LNCaP clone FGC (cell line): ENCODE measurements at regions not wholly inside any gene's neighbourhood (a gene's known extent, or its start where the extent isn't known, plus 50 kb on each side); places are given as distances from the start of the nearest gene placed in this dataset.

Experiments
- DNase-seq: peaks from one replicate; pipeline ENCODE4 v3.0.0-alpha.2; 2011; ENCODE audit warnings: low read depth
- H3K4me3 ChIP-seq: 2 replicates; pipeline ENCODE4 v1.5.1; 2011; ENCODE audit warnings: mild to moderate bottlenecking, low read depth, low read length, control low read depth
- CTCF ChIP-seq: IDR thresholded peaks from 2 replicates; pipeline ENCODE4 v1.5.1; 2012; ENCODE audit warnings: mild to moderate bottlenecking; ENCODE audit not compliant: control insufficient read depth, insufficient read depth; ENCODE audit errors: extremely low read depth

- no peak for TF ChIP-seq CTCF
- no peak overlapping the region for H3K4me3 ChIP-seq
- no peak for DNase-seq
These were observed 73.5 kb upstream of the ABI3BP start for GRCh38 chr3:101066711-101067129.

- no peak for DNase-seq
- TF ChIP-seq CTCF = no peak
These were observed 72.7 kb upstream of the ABI3BP start for GRCh38 chr3:101065962-101066361.

GRCh38 chr3:101063401-101063800 is 70.2 kb upstream of the ABI3BP start:
- TF ChIP-seq CTCF = no peak
- DNase-seq = no peak
- H3K4me3 ChIP-seq = no peak overlapping the region

More at GRCh38 chr3:101065962-101066361, 72.7 kb upstream of the ABI3BP start:
- no peak overlapping the region for H3K4me3 ChIP-seq

- DNase-seq = no peak
These were observed 68.1 kb upstream of the ABI3BP start for GRCh38 chr3:101061312-101061711.

GRCh38 chr3:101050866-101051265 is 57.6 kb upstream of the ABI3BP start:
- TF ChIP-seq CTCF = no peak
- H3K4me3 ChIP-seq = no peak overlapping the region
- DNase-seq = no peak

More at GRCh38 chr3:101061312-101061711, 68.1 kb upstream of the ABI3BP start:
- TF ChIP-seq CTCF = no peak
- no peak overlapping the region for H3K4me3 ChIP-seq

- no peak for TF ChIP-seq CTCF
- no peak for DNase-seq
These were observed 56.8 kb upstream of the ABI3BP start for GRCh38 chr3:101050046-101050445.

GRCh38 chr3:101049532-101049931 is 56.3 kb upstream of the ABI3BP start:
- no peak for DNase-seq
- no peak for TF ChIP-seq CTCF
- H3K4me3 ChIP-seq = no peak overlapping the region

More at GRCh38 chr3:101050046-101050445, 56.8 kb upstream of the ABI3BP start:
- H3K4me3 ChIP-seq = no peak overlapping the region
